Natural killer cell (primary cell): ENCODE measurements at regions not wholly inside any gene's neighbourhood (a gene's known extent, or its start where the extent isn't known, plus 50 kb on each side); places are given as distances from the start of the nearest gene placed in this dataset.

Source experiments
- ATAC-seq, 3 donors: fragments of 150-1000 bp in 2 of 3; fragments of 200-7000 bp in 1 of 3; cut with Tn5 transposase; 1 replicate in 1 of 3; 2 replicates in 2 of 3; pipeline ENCODE4 v1.10.0; 2021; ENCODE audit warnings: mild to moderate bottlenecking in 2 of 3, moderate library complexity in 2 of 3
- DNase-seq, 2 donors: peaks; one replicate each; pipeline versions ENCODE4 v3.0.0 to v3.0.0-alpha.2; 2013 to 2021; ENCODE audit warnings: mixed read lengths in 1 of 2
- H3K27ac ChIP-seq: one replicate; pipeline ENCODE4 v1.5.1; 2013; ENCODE audit warnings: mild to moderate bottlenecking, low read length
- H3K27me3 ChIP-seq: one replicate; pipeline ENCODE4 v1.6.1; 2013; ENCODE audit warnings: low read length; ENCODE audit not compliant: control insufficient read depth, insufficient read depth
- H3K36me3 ChIP-seq: one replicate; pipeline ENCODE4 v1.6.1; 2013; ENCODE audit warnings: low read length; ENCODE audit not compliant: control insufficient read depth, insufficient read depth
- H3K4me1 ChIP-seq: one replicate; pipeline ENCODE4 v1.6.1; 2013; ENCODE audit warnings: low read length; ENCODE audit not compliant: control insufficient read depth, insufficient read depth
- H3K4me3 ChIP-seq: one replicate; pipeline ENCODE4 v1.5.1; 2013; ENCODE audit warnings: low read length
- H3K9me3 ChIP-seq: one replicate; pipeline ENCODE4 v1.6.1; 2013; ENCODE audit warnings: low read length; ENCODE audit not compliant: control insufficient read depth, insufficient read depth
- H3K27ac Mint-ChIP-seq, 2 donors: one replicate each; pipeline ENCODE4 v1.8.0; 2022; ENCODE audit warnings: mild to moderate bottlenecking in 2 of 2, mixed read lengths in 2 of 2, moderate library complexity in 1 of 2
- H3K27me3 Mint-ChIP-seq, 2 donors: one replicate each; pipeline ENCODE4 v1.8.0; 2022; ENCODE audit warnings: low read depth in 2 of 2, mixed read lengths in 2 of 2
- H3K36me3 Mint-ChIP-seq: one replicate; pipeline ENCODE4 v1.8.0; 2022; ENCODE audit warnings: mixed read lengths
- H3K4me1 Mint-ChIP-seq, 2 donors: one replicate each; pipeline ENCODE4 v1.8.0; 2022; ENCODE audit warnings: mixed read lengths in 2 of 2
- H3K4me3 Mint-ChIP-seq: one replicate; pipeline ENCODE4 v1.8.0; 2022; ENCODE audit warnings: mild to moderate bottlenecking, moderate library complexity, mixed read lengths
- H3K9me3 Mint-ChIP-seq, 2 donors: one replicate each; pipeline ENCODE4 v1.8.0; 2022; ENCODE audit warnings: mixed read lengths in 2 of 2
- CTCF ChIP-seq: fragments of 200-600 bp; IDR thresholded peaks from one replicate; pipeline ENCODE4 v1.8.0; 2022; ENCODE audit warnings: antibody characterized with exemption
- WGBS: methylation state at CpG from one replicate; pipeline ENCODE4 v1.1.7; 2013; ENCODE audit warnings: missing lambda C conversion rate; ENCODE audit not compliant: insufficient coverage; 5-methylcytosine and 5-hydroxymethylcytosine counted together
- intact Hi-C: fragments of 100-400 bp; cut with micrococcal nuclease; formaldehyde crosslinking; loops from one replicate; pipeline ENCODE4 v1.14.2; 2022

- Mint-ChIP-seq H3K27ac (no peak overlapping the region), H3K4me3 (no peak overlapping the region), H3K4me1 (no peaks in the 10 kb centered on the region), H3K27me3 (peaks cover 21 to 36% of the 10 kb centered on the region in 2 donors), H3K9me3 (no peaks in the 10 kb centered on the region), H3K36me3 (no peaks in the 10 kb centered on the region)
- no CpG with 5 or more reads among the region's 2 CpGs for WGBS
- no peak for ATAC-seq
- no peaks in the 10 kb centered on the region for H3K27me3 ChIP-seq
- no peaks in the 10 kb centered on the region for H3K4me1 ChIP-seq
- DNase-seq = no peak
- H3K9me3 ChIP-seq = no peaks in the 10 kb centered on the region
- TF ChIP-seq CTCF = no peak
- intact Hi-C loops = no loop called here
- no peak overlapping the region for H3K4me3 ChIP-seq
- no peaks in the 10 kb centered on the region for H3K36me3 ChIP-seq
- no peak overlapping the region for H3K27ac ChIP-seq
Measured at GRCh38 chr13:31418186-31418585, 218.4 kb downstream of the B3GLCT start.

GRCh38 chr13:31421756-31422155 lies 222.0 kb downstream of the B3GLCT start:
- WGBS = 82% methylated on average over 1 of the region's 1 CpG
- Histone ChIP-seq H3K27ac (no peak overlapping the region), H3K27me3 (no peaks in the 10 kb centered on the region), H3K4me3 (no peak overlapping the region), H3K36me3 (no peaks in the 10 kb centered on the region), H3K9me3 (no peaks in the 10 kb centered on the region), H3K4me1 (no peaks in the 10 kb centered on the region)
- Mint-ChIP-seq H3K4me1 (no peaks in the 10 kb centered on the region), H3K27ac (no peak overlapping the region), H3K9me3 (no peaks in the 10 kb centered on the region), H3K36me3 (no peaks in the 10 kb centered on the region), H3K27me3 (peaks cover 15 to 29% of the 10 kb centered on the region in 2 donors), H3K4me3 (no peak overlapping the region)
- DNase-seq = no peak
- intact Hi-C loops = loop anchor here (5.0 kb wide), 1 partner anchor 259 kb away; the partner anchor contains the start of gene HSPH1
- TF ChIP-seq CTCF = no peak
- no peak for ATAC-seq

GRCh38 chr13:31424130-31424729 lies 224.5 kb downstream of the B3GLCT start:
- H3K9me3 Mint-ChIP-seq = no peaks in the 10 kb centered on the region
- intact Hi-C loops = loop anchor here (1.0 to 5.0 kb wide), 2 partner anchors 188 to 262 kb away; partner anchors contain the start of gene HSPH1
- Histone ChIP-seq H3K27me3 (no peaks in the 10 kb centered on the region), H3K36me3 (no peaks in the 10 kb centered on the region), H3K4me1 (no peaks in the 10 kb centered on the region), H3K9me3 (no peaks in the 10 kb centered on the region), H3K4me3 (no peak overlapping the region), H3K27ac (no peak overlapping the region)
- peak; percentile 76 to 94 (median 82) for ATAC-seq
- H3K27ac Mint-ChIP-seq = no peak overlapping the region
- no peak overlapping the region for H3K4me3 Mint-ChIP-seq
- TF ChIP-seq CTCF = peak; percentile 70
- WGBS = 13% methylated on average over 6 of the region's 6 CpGs
- no peaks in the 10 kb centered on the region for H3K36me3 Mint-ChIP-seq
- peak; percentile 34 to 63 for DNase-seq
- H3K27me3 Mint-ChIP-seq = peaks cover 12 to 22% of the 10 kb centered on the region in 2 donors
- no peaks in the 10 kb centered on the region for H3K4me1 Mint-ChIP-seq

- no peaks in the 10 kb centered on the region for H3K9me3 ChIP-seq
- Mint-ChIP-seq H3K27ac (no peak overlapping the region), H3K4me1 (no peaks in the 10 kb centered on the region), H3K9me3 (no peaks in the 10 kb centered on the region), H3K27me3 (peaks cover 8 to 9% of the 10 kb centered on the region in 2 donors), H3K36me3 (no peaks in the 10 kb centered on the region), H3K4me3 (no peak overlapping the region)
- no peaks in the 10 kb centered on the region for H3K36me3 ChIP-seq
- no peak for DNase-seq
- intact Hi-C loops = no loop called here
- ATAC-seq = no peak
- no peak for TF ChIP-seq CTCF
- H3K27ac ChIP-seq = no peak overlapping the region
- H3K4me1 ChIP-seq = no peaks in the 10 kb centered on the region
- H3K27me3 ChIP-seq = no peaks in the 10 kb centered on the region
- no peak overlapping the region for H3K4me3 ChIP-seq
Measured at GRCh38 chr13:31426395-31426794, 226.6 kb downstream of the B3GLCT start.
